WTC11 (cell line): ENCODE measurements at regions not wholly inside any gene's neighbourhood (a gene's known extent, or its start where the extent isn't known, plus 50 kb on each side); places are given as distances from the start of the nearest gene placed in this dataset.

Experiments used
- ATAC-seq: fragments of 200-7000 bp; cut with Tn5 transposase; 2 replicates; pipeline ENCODE4 v1.10.0; 2021; ENCODE audit warnings: mild to moderate bottlenecking, moderate library complexity
- CTCF ChIA-PET: fragments of 300-600 bp; sonication (Branson Sonifier 250); formaldehyde crosslinking; loops from one replicate; lab custom pipeline; 2021; ENCODE audit warnings: antibody characterized with exemption; lab: Charles Lee
- POLR2A ChIA-PET: fragments of 350-600 bp; sonication (Branson Sonifier 250); formaldehyde crosslinking; loops from one replicate; lab custom pipeline; 2021; ENCODE audit warnings: antibody characterized with exemption; lab: Charles Lee
- DNase-seq: peaks from one replicate; pipeline ENCODE4 v3.0.0; 2021; ENCODE audit warnings: low spot score
- H3K27ac Mint-ChIP-seq: 2 replicates; pipeline ENCODE4 v1.8.0; 2021; ENCODE audit warnings: mixed read lengths
- H3K27me3 Mint-ChIP-seq: 2 replicates; pipeline ENCODE4 v1.8.0; 2021; ENCODE audit warnings: low read depth, mild to moderate bottlenecking, moderate library complexity, mixed read lengths
- H3K36me3 Mint-ChIP-seq: 2 replicates; pipeline ENCODE4 v1.8.0; 2021; ENCODE audit warnings: mixed read lengths
- H3K4me1 Mint-ChIP-seq: 2 replicates; pipeline ENCODE4 v1.8.0; 2022; ENCODE audit warnings: mixed read lengths
- H3K4me3 Mint-ChIP-seq: 2 replicates; pipeline ENCODE4 v1.8.0; 2021; ENCODE audit warnings: mild to moderate bottlenecking, moderate library complexity, mixed read lengths
- H3K9me3 Mint-ChIP-seq: 2 replicates; pipeline ENCODE4 v1.8.0; 2021; ENCODE audit warnings: mixed read lengths
- CDX4 ChIP-seq: fragments of 250-450 bp; sonication (Bioruptor Pico); IDR thresholded peaks from 2 replicates; pipeline ENCODE4 v1.9.0; 2021; ENCODE audit warnings: moderate library complexity, mild to moderate bottlenecking, inconsistent platforms, borderline replicate concordance
- E2F4 ChIP-seq: sonication (generic); formaldehyde crosslinking; IDR thresholded peaks from 2 replicates; pipeline ENCODE4 v1.8.1; 2022; ENCODE audit warnings: low read depth, mild to moderate bottlenecking, moderate library complexity, missing genetic modification reagents, borderline replicate concordance
- ESRRA ChIP-seq: sonication (generic); formaldehyde crosslinking; IDR thresholded peaks from 2 replicates; pipeline ENCODE4 v1.8.1; 2022; ENCODE audit warnings: mild to moderate bottlenecking, missing genetic modification reagents, borderline replicate concordance
- ETV6 ChIP-seq: sonication (generic); formaldehyde crosslinking; IDR thresholded peaks from 2 replicates; pipeline ENCODE4 v1.8.1; 2022; ENCODE audit warnings: mild to moderate bottlenecking, missing genetic modification reagents
- FOXP1 ChIP-seq: sonication (generic); formaldehyde crosslinking; IDR thresholded peaks from 2 replicates; pipeline ENCODE4 v1.8.0; 2022; ENCODE audit warnings: missing genetic modification reagents, mild to moderate bottlenecking, moderate library complexity, borderline replicate concordance
- GRHL2 ChIP-seq: fragments of 250-450 bp; sonication (Bioruptor Pico); IDR thresholded peaks from 2 replicates; pipeline ENCODE4 v1.8.0; 2022; ENCODE audit warnings: mild to moderate bottlenecking, moderate library complexity; ENCODE audit not compliant: insufficient replicate concordance, severe bottlenecking
- GTF2I ChIP-seq: fragments of 250-450 bp; sonication (Bioruptor Pico); conservative IDR thresholded peaks from 2 replicates; pipeline ENCODE4 v1.4.0; 2021; ENCODE audit warnings: mild to moderate bottlenecking
- KAT7 ChIP-seq: sonication (generic); formaldehyde crosslinking; IDR thresholded peaks from 2 replicates; pipeline ENCODE4 v1.8.1; 2023; ENCODE audit warnings: missing genetic modification reagents, mild to moderate bottlenecking, borderline replicate concordance
- MAX ChIP-seq: sonication (generic); formaldehyde crosslinking; IDR thresholded peaks from 2 replicates; pipeline ENCODE4 v1.8.0; 2022; ENCODE audit warnings: mild to moderate bottlenecking, missing genetic modification reagents
- MLX ChIP-seq: sonication (generic); formaldehyde crosslinking; IDR thresholded peaks from 2 replicates; pipeline ENCODE4 v1.8.1; 2023; ENCODE audit warnings: mild to moderate bottlenecking, missing genetic modification reagents, moderate library complexity
- NR2C2 ChIP-seq: sonication (generic); formaldehyde crosslinking; IDR thresholded peaks from 2 replicates; pipeline ENCODE4 v1.8.0; 2022; ENCODE audit warnings: mild to moderate bottlenecking, missing genetic modification reagents
- NR3C1 ChIP-seq: sonication (generic); formaldehyde crosslinking; conservative IDR thresholded peaks from 2 replicates; pipeline ENCODE4 v1.8.1; 2023; ENCODE audit warnings: low read depth, mild to moderate bottlenecking, missing genetic modification reagents
- RORB ChIP-seq: fragments of 250-450 bp; sonication (Bioruptor Pico); IDR thresholded peaks from 2 replicates; pipeline ENCODE4 v1.9.0; 2021; ENCODE audit warnings: mild to moderate bottlenecking
- TP53 ChIP-seq: sonication (generic); formaldehyde crosslinking; IDR thresholded peaks from 2 replicates; pipeline ENCODE4 v1.8.1; 2023; ENCODE audit warnings: mild to moderate bottlenecking, missing genetic modification reagents
- USF1 ChIP-seq: sonication (generic); formaldehyde crosslinking; IDR thresholded peaks from 2 replicates; pipeline ENCODE4 v1.8.0; 2022; ENCODE audit warnings: mild to moderate bottlenecking, missing genetic modification reagents
- ZNF263 ChIP-seq: sonication (generic); formaldehyde crosslinking; IDR thresholded peaks from 2 replicates; pipeline ENCODE4 v1.8.1; 2022; ENCODE audit warnings: low read depth, mild to moderate bottlenecking, moderate library complexity, missing genetic modification reagents
- ZNF317 ChIP-seq: sonication (generic); formaldehyde crosslinking; IDR thresholded peaks from 2 replicates; pipeline ENCODE4 v1.8.1; 2023; ENCODE audit warnings: low read depth, mild to moderate bottlenecking, moderate library complexity, missing genetic modification reagents, borderline replicate concordance
- ZNF416 ChIP-seq: fragments of 250-450 bp; sonication (Bioruptor Pico); IDR thresholded peaks from 2 replicates; pipeline ENCODE4 v1.9.0; 2021; ENCODE audit warnings: mild to moderate bottlenecking, inconsistent platforms
- ZNF423 ChIP-seq: fragments of 250-450 bp; sonication (Bioruptor Pico); IDR thresholded peaks from 2 replicates; pipeline ENCODE4 v2.1.2; 2022; ENCODE audit warnings: mild to moderate bottlenecking, moderate library complexity
- TF ChIP-seq, protein P1 (sequence below): fragments of 250-450 bp; sonication (Bioruptor Pico); IDR thresholded peaks from 2 replicates; pipeline ENCODE4 v1.9.0; 2021; ENCODE audit warnings: mild to moderate bottlenecking
- TF ChIP-seq, protein P2 (sequence below): sonication (generic); formaldehyde crosslinking; IDR thresholded peaks from 2 replicates; pipeline ENCODE4 v1.8.0; 2023; ENCODE audit warnings: mild to moderate bottlenecking, missing genetic modification reagents
- TF ChIP-seq, protein P3 (sequence below): sonication (generic); formaldehyde crosslinking; IDR thresholded peaks from 2 replicates; pipeline ENCODE4 v1.8.0; 2023; ENCODE audit warnings: missing genetic modification reagents
- TF ChIP-seq, protein P4 (sequence below): sonication (generic); formaldehyde crosslinking; IDR thresholded peaks from 2 replicates; pipeline ENCODE4 v1.8.1; 2023; ENCODE audit warnings: mild to moderate bottlenecking, missing genetic modification reagents, moderate library complexity
- TF ChIP-seq, protein P5 (sequence below): sonication (generic); formaldehyde crosslinking; IDR thresholded peaks from 2 replicates; pipeline ENCODE4 v1.8.1; 2022; ENCODE audit warnings: missing genetic modification reagents, borderline replicate concordance

GRCh38 chr9:80222466-80223169 lies 650.9 kb downstream of the TLE4 start:
- Mint-ChIP-seq H3K9me3 (peaks cover 17% of the 10 kb centered on the region), H3K27me3 (no peaks in the 10 kb centered on the region), H3K27ac (no peak overlapping the region), H3K4me1 (no peaks in the 10 kb centered on the region)
- TF ChIP-seq NR3C1 (CRISPR knock-in tag), result no peak
- TF ChIP-seq, protein P1, sequence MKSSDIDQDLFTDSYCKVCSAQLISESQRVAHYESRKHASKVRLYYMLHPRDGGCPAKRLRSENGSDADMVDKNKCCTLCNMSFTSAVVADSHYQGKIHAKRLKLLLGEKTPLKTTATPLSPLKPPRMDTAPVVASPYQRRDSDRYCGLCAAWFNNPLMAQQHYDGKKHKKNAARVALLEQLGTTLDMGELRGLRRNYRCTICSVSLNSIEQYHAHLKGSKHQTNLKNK (CRISPR knock-in tag), result no peak
- no peak for TF ChIP-seq MAX (CRISPR knock-in tag)
- TF ChIP-seq, protein P2, sequence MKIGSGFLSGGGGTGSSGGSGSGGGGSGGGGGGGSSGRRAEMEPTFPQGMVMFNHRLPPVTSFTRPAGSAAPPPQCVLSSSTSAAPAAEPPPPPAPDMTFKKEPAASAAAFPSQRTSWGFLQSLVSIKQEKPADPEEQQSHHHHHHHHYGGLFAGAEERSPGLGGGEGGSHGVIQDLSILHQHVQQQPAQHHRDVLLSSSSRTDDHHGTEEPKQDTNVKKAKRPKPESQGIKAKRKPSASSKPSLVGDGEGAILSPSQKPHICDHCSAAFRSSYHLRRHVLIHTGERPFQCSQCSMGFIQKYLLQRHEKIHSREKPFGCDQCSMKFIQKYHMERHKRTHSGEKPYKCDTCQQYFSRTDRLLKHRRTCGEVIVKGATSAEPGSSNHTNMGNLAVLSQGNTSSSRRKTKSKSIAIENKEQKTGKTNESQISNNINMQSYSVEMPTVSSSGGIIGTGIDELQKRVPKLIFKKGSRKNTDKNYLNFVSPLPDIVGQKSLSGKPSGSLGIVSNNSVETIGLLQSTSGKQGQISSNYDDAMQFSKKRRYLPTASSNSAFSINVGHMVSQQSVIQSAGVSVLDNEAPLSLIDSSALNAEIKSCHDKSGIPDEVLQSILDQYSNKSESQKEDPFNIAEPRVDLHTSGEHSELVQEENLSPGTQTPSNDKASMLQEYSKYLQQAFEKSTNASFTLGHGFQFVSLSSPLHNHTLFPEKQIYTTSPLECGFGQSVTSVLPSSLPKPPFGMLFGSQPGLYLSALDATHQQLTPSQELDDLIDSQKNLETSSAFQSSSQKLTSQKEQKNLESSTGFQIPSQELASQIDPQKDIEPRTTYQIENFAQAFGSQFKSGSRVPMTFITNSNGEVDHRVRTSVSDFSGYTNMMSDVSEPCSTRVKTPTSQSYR (CRISPR knock-in tag), result no peak
- no peak for TF ChIP-seq ETV6
- no peak for TF ChIP-seq MLX (CRISPR knock-in tag)
- TF ChIP-seq RORB (CRISPR knock-in tag), result no peak
- no peak for TF ChIP-seq GRHL2 (CRISPR knock-in tag)
- TF ChIP-seq ZNF317 (CRISPR knock-in tag), result no peak
- TF ChIP-seq TP53, result no peak
- no peak for TF ChIP-seq FOXP1 (CRISPR knock-in tag)
- no peak for TF ChIP-seq CDX4 (CRISPR knock-in tag)
- TF ChIP-seq ZNF416 (CRISPR knock-in tag), result no peak
- TF ChIP-seq USF1, result no peak
- no peak for TF ChIP-seq ZNF263 (CRISPR knock-in tag)
- TF ChIP-seq ZNF423, result no peak
- TF ChIP-seq, protein P3, sequence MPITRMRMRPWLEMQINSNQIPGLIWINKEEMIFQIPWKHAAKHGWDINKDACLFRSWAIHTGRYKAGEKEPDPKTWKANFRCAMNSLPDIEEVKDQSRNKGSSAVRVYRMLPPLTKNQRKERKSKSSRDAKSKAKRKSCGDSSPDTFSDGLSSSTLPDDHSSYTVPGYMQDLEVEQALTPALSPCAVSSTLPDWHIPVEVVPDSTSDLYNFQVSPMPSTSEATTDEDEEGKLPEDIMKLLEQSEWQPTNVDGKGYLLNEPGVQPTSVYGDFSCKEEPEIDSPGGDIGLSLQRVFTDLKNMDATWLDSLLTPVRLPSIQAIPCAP (CRISPR knock-in tag), result no peak
- no peak for TF ChIP-seq NR2C2 (CRISPR knock-in tag)
- TF ChIP-seq, all 79 proteins: peak for 0
- H3K36me3 Mint-ChIP-seq, result no peaks in the 10 kb centered on the region; the same call in 1 of the 2 replicates
- H3K4me3 Mint-ChIP-seq, result no peak overlapping the region
- ATAC-seq (no peak), DNase-seq (no peak)
- POLR2A ChIA-PET, result no interaction called here
- CTCF ChIA-PET, result no interaction called here

- H3K27me3 Mint-ChIP-seq, result no peaks in the 10 kb centered on the region
- H3K27ac Mint-ChIP-seq, result no peak overlapping the region
- DNase-seq, result peak; percentile 16
- no peak overlapping the region for H3K4me3 Mint-ChIP-seq
- H3K9me3 Mint-ChIP-seq, result peaks cover under 1% of the 10 kb centered on the region; the same call in 1 of the 2 replicates
- H3K36me3 Mint-ChIP-seq, result no peaks in the 10 kb centered on the region
- ATAC-seq, result peak; percentile 51; the same call in 1 of the 2 replicates
- ChIA-PET CTCF (interaction anchor here (1.2 kb wide), 1 partner anchor 10 kb away, joined by 4 read pairs; no protein-coding TSS in a partner anchor), POLR2A (no interaction called here)
- H3K4me1 Mint-ChIP-seq, result no peaks in the 10 kb centered on the region
- TF ChIP-seq, protein P4, sequence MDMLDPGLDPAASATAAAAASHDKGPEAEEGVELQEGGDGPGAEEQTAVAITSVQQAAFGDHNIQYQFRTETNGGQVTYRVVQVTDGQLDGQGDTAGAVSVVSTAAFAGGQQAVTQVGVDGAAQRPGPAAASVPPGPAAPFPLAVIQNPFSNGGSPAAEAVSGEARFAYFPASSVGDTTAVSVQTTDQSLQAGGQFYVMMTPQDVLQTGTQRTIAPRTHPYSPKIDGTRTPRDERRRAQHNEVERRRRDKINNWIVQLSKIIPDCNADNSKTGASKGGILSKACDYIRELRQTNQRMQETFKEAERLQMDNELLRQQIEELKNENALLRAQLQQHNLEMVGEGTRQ, result no peak
- TF ChIP-seq, protein P5, sequence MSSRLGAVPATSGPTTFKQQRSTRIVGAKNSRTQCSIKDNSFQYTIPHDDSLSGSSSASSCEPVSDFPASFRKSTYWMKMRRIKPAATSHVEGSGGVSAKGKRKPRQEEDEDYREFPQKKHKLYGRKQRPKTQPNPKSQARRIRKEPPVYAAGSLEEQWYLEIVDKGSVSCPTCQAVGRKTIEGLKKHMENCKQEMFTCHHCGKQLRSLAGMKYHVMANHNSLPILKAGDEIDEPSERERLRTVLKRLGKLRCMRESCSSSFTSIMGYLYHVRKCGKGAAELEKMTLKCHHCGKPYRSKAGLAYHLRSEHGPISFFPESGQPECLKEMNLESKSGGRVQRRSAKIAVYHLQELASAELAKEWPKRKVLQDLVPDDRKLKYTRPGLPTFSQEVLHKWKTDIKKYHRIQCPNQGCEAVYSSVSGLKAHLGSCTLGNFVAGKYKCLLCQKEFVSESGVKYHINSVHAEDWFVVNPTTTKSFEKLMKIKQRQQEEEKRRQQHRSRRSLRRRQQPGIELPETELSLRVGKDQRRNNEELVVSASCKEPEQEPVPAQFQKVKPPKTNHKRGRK (CRISPR knock-in tag), result no peak
- TF ChIP-seq ESRRA (CRISPR knock-in tag) (no peak), KAT7 (CRISPR knock-in tag) (no peak), GTF2I (CRISPR knock-in tag) (no peak), E2F4 (CRISPR knock-in tag) (no peak)
Observed at GRCh38 chr9:80218328-80218727, 646.6 kb downstream of the TLE4 start.
